ENCODE measurements at regions not wholly inside any gene's neighbourhood (a gene's known extent, or its start where the extent isn't known, plus 50 kb on each side); places are given as distances from the start of the nearest gene placed in this dataset.
"Not testable (repeated sequence)": the region's sequence is repeated elsewhere in the genome, so short reads cannot be mapped to it uniquely, and the experiment has no call there.

GRCh38 chr5:87138091-87138805 lies 129.4 kb upstream of the RASA1 start:
- Histone ChIP-seq H3K36me3 (ENCODE audit: control insufficient read depth, insufficient read depth, low read length) (no peaks in the 10 kb centered on the region), H3K27ac (no peak overlapping the region), H3K4me1 (peaks cover 4% of the 10 kb centered on the region), H3K9me3 (ENCODE audit: control insufficient read depth, low read length) (no peaks in the 10 kb centered on the region), H3K9ac (no peak overlapping the region), H2AFZ (peak overlapping the region; percentile 4), H3K4me2 (ENCODE audit: low read length) (no peak overlapping the region), H3K79me2 (no peaks in the 10 kb centered on the region), H3K4me3 (ENCODE audit: low read depth, low read length) (no peak overlapping the region), H3K27me3 (ENCODE audit: control insufficient read depth, insufficient read depth, low read length) (no peaks in the 10 kb centered on the region)
- TF ChIP-seq CTCF (IDR thresholded peaks at IDR 0.05) = no peak

GRCh38 chr5:87139795-87140194 lies 127.9 kb upstream of the RASA1 start:
- Histone ChIP-seq H2AFZ (no peak overlapping the region), H3K36me3 (ENCODE audit: control insufficient read depth, insufficient read depth, low read length) (no peaks in the 10 kb centered on the region), H3K79me2 (no peaks in the 10 kb centered on the region), H3K4me2 (ENCODE audit: low read length) (no peak overlapping the region), H3K27ac (no peak overlapping the region), H3K9me3 (ENCODE audit: control insufficient read depth, low read length) (no peaks in the 10 kb centered on the region), H3K27me3 (ENCODE audit: control insufficient read depth, insufficient read depth, low read length) (no peaks in the 10 kb centered on the region), H3K4me3 (ENCODE audit: low read depth, low read length) (no peak overlapping the region), H3K9ac (no peak overlapping the region), H3K4me1 (peaks cover 4% of the 10 kb centered on the region)
- TF ChIP-seq CTCF (IDR thresholded peaks at IDR 0.05) = no peak

GRCh38 chr5:87141544-87141943 lies 126.1 kb upstream of the RASA1 start:
- Histone ChIP-seq H3K9ac (no peak overlapping the region), H3K27me3 (ENCODE audit: control insufficient read depth, insufficient read depth, low read length) (no peaks in the 10 kb centered on the region), H3K36me3 (ENCODE audit: control insufficient read depth, insufficient read depth, low read length) (no peaks in the 10 kb centered on the region), H3K4me3 (ENCODE audit: low read depth, low read length) (no peak overlapping the region), H3K4me2 (ENCODE audit: low read length) (no peak overlapping the region), H2AFZ (no peak overlapping the region), H3K79me2 (no peaks in the 10 kb centered on the region), H3K27ac (no peak overlapping the region), H3K4me1 (peaks cover 4% of the 10 kb centered on the region), H3K9me3 (ENCODE audit: control insufficient read depth, low read length) (no peaks in the 10 kb centered on the region)
- TF ChIP-seq CTCF (IDR thresholded peaks at IDR 0.05) = no peak

- not testable (repeated sequence) for H3K36me3 ChIP-seq (ENCODE audit: control insufficient read depth, insufficient read depth, low read length); H3K27me3 ChIP-seq (ENCODE audit: control insufficient read depth, insufficient read depth, low read length); H3K4me1 ChIP-seq; H3K9me3 ChIP-seq (ENCODE audit: control insufficient read depth, low read length); H3K9ac ChIP-seq; H3K79me2 ChIP-seq; H3K4me2 ChIP-seq (ENCODE audit: low read length); H3K4me3 ChIP-seq (ENCODE audit: low read depth, low read length); H2AFZ ChIP-seq; H3K27ac ChIP-seq
Measured at GRCh38 chr5:87145853-87146252, 121.8 kb upstream of the RASA1 start.

- no peaks in the 10 kb centered on the region for H3K36me3 ChIP-seq (ENCODE audit: control insufficient read depth, insufficient read depth, low read length)
- TF ChIP-seq CTCF (IDR thresholded peaks at IDR 0.05) = no peak
- no peak overlapping the region for H3K4me2 ChIP-seq (ENCODE audit: low read length)
- no peak overlapping the region for H3K27ac ChIP-seq
- no peak overlapping the region for H2AFZ ChIP-seq
- no peaks in the 10 kb centered on the region for H3K27me3 ChIP-seq (ENCODE audit: control insufficient read depth, insufficient read depth, low read length)
- no peaks in the 10 kb centered on the region for H3K9me3 ChIP-seq (ENCODE audit: control insufficient read depth, low read length)
- no peaks in the 10 kb centered on the region for H3K4me1 ChIP-seq
- H3K79me2 ChIP-seq = no peaks in the 10 kb centered on the region
- H3K9ac ChIP-seq = no peak overlapping the region
- H3K4me3 ChIP-seq (ENCODE audit: low read depth, low read length) = no peak overlapping the region
Measured at GRCh38 chr5:87147441-87147840, 120.2 kb upstream of the RASA1 start.

Measured in parathyroid adenoma (tissue), 2 donors.